ENCODE measurements at regions not wholly inside any gene's neighbourhood (a gene's known extent, or its start where the extent isn't known, plus 50 kb on each side); places are given as distances from the start of the nearest gene placed in this dataset.

DNA sequence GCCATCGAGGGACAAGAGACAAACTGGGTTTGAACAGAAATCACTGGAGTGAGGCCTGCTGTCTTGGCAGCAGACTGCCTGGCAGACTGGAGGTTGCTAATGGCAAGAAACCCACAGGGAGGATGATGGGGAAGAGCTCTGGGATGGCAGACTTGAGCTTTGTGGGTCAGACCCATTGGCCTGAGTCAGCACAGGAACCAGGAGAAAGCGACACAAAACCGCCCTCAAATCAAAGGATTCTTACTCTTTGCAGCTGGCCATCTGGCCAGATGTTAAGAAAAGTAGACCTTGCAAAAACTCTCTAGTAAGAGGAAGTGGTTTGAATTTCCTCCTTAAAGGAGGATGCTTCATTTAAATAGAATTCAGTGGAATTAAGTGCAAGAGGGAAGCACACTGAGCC is 195.2 kb upstream of the JUN start:
- peak; percentile 30 for DNase-seq

DNA sequence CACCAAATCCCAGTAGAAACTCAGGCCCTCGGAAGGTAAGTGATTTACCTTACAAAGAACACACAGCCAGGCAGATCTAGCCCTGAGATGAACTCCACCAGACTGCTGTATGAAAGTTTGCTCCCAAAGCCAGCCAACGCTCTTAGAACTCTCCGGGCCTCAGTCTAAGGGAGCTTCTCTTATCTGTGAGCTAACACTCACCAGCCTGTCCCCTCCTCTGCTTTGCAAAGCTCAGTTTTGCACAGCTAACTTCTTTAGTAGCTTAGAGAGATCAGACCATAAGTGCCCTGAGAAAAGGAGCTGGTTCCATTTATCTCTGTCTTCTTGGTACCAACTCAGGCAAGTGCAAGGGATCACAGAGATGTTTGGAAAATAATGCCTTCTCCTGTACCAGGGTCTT is 195.8 kb upstream of the JUN start:
- no peak for DNase-seq

DNA sequence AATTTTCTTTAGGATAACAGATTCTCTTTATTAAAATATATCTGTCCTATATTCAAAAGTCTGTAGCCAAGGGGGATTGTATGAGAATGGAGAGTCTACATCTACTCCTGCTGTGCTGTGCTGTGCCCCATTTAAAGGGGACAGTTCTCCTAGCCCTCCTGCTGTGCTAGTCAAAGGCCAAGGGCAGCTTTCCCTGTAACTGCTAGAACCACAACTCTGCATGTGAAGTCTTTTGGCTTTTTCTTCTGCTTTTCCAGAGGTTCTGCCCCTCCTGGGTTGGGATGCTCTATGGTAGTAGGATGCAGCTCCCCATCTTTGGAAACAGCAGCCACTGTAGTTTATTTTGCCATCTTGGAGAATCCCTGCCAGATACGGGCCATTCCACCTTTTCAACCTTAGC is 197.5 kb upstream of the JUN start:
- no peak for DNase-seq

DNA sequence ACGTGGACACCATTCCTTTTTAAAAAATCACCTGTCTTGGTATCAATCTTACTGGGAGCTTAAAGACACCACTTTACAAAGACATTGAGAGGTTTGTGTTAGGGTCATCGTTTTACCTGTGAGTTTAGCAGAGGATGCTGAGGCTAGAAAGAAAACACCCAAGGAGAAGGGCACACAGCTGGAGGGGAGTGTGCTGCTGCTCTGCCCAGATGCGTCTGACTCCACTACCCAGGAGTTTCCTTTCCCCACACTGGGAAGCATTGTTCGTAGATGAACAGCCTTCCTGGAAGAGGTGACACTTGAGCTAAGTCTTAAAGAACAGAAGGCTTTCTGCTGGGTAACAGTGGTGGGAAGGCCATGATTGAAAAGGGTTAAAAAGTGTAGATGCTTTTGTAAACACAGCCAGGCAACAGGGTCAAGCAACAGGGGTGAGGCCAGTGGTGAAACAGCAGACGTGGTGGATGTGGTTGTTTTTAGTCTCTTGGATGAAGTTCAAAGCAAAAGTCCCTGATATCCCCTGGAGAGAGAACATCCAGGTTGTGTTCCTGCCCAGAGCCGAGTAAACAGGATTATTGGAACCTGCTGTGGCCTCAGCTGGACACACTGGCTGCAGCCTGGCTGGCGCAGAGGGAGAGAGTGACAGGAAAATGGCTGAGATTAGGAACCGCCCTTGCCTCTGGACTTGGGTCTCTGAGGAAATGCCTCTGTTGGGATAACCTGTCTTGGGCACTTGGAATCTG is 198.6 kb upstream of the JUN start:
- peak; percentile 33 for DNase-seq

DNA sequence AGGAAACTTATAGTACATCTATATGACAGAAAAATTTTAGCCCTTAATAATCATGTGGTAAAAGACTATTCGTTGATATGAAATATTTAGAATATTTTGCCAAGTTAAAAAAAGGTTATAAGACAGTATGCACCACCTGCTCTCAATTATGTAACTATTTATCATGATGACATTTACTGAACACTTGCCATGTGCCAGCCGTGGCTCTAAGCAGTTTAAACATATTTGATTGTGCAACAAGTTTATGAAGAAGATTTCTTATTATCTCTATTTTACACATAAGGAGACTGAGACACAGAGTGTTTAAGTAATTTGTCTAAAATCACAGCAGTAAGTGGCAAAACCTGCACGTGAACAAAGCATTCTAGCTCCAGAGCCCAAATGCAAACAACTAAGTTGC is 199.3 kb upstream of the JUN start:
- no peak for DNase-seq

DNA sequence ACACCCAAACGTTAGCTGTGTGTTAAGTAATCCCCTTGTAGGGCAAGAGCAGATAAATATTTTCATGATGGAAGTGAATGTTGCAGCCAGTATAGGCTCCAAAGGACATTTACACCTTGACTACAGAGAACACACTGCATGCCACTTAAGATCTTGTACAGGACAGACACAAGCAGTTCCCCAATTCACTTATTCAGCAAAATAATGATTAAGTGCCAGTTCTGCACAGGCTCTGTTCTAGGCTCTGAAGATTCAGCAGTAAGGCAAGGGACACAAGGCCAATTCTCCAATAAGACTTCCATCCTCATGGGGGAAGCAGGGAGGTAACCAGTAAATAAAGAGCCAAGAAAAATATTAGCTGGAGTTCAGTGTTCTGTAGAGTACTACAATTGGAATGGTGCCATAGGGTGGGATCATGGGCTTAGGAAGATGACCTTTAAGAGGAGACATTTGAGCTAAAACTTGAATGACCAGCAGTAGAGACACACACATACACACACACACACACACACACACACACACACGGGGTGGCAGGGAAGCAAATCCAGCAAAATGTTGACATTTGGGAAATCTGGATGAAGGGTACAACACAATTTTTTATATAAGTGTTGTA is 199.9 kb upstream of the JUN start:
- DNase-seq = no peak

DNA sequence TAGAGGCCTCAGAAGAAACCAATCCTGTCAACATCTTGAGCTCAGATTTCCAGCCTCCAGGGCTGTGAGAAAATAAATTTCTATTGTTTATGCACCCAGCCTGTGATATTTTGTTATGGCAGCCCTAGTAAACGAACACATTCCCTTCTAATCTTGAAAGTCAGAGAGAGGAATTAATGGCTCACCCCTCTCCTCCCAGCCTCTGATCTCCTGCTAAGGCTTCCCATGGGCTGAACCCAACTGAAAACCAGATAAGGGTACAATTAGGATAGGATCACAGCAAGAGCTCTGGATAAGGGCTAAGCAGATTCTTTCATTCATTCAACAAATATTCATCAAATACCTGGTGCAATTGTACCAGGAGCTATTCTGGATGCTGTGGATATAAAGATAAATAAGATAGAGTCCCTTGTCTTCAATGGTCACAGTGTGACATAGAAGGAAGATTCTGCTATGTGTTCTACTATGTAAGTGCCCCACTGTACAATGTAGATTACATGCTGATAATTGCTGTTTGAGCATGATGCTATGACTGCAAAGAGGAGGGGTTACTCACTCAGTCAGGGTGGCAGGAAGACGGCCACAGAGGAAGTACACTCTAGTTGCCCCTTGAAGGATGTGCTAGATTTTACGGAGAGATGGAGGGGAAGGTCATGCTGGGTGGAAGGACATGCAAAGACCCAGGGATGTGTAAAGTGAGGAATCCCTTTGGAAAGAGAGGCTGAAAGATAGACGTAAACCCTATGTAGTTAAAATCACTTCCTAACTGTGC is 203.3 kb upstream of the JUN start:
- DNase-seq = no peak

DNA sequence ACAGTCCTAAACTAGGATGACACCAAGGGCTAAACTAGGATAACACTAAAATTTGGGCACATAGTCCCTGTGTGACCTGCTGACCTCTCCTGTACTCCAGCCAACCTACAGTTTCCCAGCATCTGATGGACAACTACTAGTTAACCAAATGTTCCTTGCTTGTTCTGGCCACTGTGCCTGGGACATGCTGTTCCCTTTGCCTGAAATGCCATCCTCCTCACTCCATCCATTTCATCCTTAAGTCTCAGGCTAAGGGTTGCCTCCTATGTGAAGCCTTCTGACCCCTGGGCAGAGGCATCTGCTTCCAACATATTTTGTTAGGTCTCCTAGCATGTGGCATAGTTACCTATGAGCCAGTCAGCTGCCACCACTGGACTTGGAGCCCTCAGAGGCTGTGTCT is 204.9 kb upstream of the JUN start:
- no peak for DNase-seq

DNA sequence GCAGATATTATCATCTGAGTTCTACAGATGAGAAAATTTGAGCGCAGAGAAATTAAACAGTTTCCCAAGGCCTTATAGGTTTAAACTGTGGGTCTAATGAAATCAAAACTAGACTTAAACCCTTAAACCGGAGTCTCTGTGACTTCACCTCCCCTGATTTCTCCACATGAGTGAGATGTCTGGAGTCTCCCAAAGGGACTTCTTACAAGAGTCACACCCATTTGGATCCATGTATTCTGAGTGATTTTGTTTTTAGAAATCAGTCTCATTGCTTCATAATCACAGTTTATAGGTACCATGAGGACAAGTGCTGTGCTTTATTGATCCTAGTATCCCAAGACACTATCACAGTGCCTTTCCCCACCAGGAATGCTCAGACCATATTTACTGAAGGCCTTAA is 206.0 kb upstream of the JUN start:
- DNase-seq = no peak

DNA sequence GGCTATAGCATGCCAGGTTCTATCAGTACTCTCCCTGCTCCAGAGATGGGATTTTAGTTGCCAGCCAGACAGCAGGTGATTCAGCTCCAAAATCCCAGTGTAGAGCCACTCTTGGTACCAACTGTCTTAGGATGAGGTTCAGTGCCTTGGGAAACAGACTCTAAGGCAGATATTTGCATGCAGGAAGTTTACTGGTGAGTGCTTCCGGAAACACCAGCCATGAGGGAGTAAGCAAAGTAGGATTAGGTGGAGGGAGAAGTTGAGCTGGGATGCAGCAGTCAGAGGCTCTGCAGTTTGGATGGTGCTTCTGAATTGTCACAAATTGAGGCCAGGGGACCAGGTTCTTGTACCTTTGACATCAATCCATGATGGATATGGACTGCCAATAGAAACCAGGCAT is 207.5 kb upstream of the JUN start:
- DNase-seq = no peak

DNA sequence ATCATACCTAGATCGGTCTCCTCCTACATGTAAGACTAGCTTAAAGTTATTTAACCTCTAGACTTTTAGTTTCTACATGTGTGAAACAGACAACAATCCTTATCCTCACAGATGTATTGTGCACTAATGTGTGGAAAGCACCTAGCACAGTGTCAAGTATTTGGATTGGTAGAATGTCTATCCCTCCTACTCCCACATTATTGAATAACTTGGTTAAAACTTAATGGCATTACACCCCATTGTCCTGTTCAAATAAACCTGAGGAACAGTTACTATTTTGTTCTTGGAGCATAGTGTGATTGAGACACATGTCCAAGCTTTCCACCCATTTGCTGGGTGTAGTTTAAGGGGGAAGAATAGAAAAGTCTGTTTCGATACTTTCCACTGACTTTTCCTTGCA is 208.8 kb upstream of the JUN start:
- no peak for DNase-seq

DNA sequence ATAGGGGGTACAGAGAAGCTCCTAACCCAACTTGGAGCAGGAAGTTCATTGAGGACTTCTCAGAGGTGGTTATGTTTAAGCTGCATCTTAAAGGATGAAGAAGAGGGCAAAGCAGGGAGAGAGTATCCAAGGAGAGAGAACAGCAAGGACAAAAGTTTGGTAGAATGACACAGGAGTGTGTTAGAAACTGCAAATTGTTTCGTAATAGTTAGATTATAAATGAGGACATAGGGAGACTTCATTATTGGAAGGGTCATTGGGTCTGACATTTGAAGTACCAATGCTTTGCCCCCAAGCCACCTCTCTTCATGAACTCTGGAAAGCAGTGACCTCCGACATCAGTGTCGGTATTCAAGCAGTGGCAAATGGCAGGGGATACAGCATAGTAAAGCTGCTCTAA is 209.6 kb upstream of the JUN start:
- DNase-seq = no peak

DNA sequence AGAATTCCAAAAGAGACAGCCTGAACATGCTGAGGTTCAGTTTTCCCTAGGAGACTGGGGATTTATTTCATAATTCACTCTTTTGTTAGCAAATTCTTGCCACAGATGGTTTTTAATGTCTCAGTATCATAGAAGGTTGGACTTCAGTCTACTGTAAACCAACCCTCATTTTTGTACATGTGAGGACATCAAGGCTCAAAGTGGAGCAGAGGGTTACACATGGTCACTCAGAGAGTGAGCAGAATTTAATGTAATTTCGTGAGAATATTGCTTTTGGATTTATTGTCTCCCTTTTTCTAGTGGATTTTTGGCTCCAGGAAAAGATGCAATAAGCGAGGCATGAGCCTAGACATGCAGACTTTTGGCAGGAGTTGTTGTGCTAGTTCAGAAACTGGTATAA is 210.8 kb upstream of the JUN start:
- DNase-seq = no peak

DNA sequence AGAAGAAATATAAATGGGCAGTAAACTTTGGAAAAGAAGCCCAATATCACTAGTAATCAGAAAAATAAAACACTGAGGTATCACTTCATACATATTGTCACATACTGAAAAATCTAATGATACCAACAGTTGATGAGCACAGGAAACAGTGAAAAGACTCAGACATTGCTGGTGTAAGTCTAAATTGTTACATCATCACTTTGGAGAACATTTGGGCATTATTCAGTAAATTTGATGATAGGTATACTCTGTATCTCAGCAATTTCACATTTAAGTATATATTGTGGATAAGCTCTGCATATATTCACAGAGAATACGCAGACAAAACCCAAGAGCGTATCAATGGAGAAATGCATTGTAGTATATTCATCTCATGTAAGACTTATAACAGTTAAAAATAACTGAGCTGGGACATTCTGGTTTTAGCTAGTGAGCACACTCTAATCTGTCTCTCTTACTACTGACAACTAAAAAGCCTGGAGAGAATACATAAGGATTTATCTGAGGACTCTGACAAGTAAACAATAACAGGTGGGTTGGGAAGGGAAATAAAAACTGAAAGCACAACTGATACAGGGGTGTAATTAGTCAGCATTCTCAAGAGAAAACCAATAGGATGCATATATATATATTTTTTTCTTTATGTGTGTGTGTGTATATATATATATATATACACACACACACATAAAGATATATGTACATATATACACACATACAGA is 212.7 kb upstream of the JUN start:
- no peak for DNase-seq

DNA sequence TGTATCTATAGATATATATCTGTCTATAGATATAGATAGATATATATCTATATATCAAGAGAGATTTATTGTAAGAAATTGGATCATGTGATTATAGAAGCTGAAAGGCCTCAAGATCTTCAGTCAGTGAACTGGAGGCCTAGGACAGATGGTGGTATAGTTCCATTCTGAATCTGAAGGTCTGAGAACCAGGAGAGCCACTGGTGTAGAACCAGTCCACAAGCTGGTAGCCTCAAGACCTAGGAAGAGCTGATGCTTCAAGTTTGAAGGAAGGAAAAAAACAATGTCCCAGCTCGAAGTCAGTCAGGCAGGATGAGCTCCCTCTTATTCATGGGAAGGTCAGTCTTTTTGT is 213.2 kb upstream of the JUN start:
- no peak for DNase-seq

DNA sequence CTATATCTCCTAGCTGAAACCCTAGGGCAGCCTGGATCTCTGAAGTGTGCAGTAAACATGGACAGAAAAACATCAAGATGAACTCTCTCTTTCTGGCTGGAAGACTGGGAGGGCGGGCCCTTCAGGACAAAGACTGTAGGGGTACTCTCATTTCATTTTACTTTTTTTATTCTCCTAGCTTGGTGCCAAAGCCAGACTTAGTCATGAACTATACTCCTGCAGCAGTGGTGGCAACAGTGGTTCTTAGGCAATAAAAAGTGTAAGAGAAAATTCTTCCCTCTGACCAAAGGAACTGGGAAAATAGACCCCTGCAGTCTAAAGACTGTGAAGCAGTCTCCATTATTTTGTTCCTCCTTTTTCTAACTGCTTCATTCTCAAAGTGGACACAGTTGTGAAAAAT is 213.8 kb upstream of the JUN start:
- DNase-seq = no peak

DNA sequence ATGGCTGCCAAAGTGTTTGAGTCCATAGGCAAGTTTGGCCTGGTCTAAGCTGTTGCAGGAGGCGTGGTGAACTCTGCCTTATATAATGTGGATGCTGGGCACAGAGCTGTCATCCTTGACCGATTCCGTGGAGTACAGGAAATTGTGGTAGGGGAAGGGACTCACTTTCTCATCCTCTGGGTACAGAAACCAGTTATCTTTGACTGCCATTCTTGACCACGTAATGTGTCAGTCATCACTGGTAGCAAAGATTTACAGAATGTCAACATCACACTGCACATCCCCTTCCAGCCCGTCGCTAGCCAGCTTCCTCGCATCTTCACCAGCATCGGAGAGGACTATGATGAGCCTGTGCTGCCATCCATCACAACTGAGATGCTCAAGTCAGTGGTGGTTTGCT is 215.8 kb upstream of the JUN start:
- no peak for DNase-seq

DNA sequence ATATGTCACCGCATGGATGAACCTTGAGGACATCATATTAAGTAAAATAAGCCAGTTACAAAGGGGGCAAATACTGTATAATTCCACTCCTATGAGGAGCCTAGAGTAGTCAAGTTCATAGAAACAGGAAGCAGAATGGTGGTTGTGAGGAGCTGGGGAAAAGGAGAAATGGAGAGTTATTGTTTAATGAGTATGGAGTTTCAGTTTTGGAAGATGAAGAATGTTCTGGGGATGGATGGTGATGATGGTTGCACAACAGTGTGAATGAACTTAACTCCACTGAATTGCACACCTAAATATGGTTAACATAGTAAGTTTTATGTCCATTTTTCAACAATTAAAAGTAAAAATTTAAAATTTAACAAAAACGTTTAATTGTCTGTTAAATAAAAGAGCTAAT is 220.9 kb upstream of the JUN start:
- no peak for DNase-seq

DNA sequence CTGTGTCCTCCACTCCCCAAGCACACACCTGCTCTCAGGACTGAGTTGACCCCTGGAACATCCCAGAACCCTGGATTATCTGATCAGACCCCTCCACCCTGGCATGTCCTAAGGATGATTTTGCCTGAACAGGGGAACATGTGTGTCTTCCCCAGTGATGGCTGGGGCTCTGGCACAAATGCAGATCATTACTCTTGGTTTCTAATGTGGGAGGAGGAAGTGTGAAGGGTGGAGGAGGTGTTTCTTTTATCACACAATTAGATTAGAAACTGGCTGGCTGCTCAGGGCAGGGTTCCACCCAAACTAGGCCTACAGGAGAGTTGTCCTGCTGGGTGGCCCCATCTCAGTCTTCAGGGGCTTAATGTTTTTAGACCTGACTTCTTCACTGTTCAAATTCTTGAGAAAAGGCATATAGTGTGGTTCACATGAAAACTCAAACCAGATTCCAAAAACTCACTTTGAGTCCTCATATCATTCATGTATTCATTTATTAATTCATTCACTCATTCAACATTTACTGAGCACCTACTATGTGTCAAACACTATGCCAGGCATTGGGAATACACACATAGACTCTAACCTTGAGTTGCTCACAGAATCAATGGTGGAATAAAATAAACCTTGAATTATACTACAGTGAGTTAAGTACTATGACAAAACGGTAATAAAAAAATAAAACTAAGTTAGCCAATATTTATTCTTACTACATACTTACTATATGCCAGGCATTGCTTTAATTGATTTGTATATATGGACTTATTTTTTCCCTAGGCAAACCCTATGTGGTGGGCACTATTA is 221.8 kb upstream of the JUN start:
- DNase-seq = no peak

DNA sequence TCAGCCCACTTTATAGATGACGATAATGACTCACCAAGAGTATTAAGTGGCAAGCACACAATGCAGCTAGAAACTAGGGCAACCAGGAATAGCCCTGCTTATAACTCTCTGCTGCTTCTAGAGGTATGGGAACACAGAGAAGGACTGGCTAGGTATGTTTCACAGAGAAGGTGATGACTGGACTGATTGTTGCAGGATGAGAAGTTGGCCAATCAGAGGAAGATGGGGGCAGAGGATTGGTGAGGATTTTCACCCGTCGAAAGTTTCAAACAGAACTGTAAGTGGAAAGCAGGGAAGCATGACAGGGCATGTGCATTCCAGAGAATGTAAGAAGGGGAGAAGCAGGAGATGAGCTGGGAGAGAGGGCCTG is 222.4 kb upstream of the JUN start:
- DNase-seq = no peak

DNA sequence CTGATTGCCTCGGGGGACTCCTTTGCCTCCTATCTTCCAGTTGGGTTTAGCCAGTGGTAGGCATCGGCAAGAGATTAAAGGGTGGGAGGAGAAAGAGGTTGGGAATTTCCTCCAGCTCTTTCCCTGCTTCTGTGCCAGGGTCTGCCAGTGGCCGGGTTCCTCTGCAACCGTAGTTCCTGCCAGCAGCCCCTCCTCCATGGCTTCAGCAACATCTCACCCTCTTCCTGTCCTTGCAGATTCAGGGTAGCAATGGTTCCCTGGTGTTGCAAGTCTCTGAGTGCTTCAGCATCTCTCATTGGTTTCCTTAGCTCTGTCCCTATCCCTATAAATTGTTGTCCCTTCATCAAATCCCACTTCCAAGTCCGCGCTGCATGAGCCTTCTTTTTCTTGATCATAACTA is 223.1 kb upstream of the JUN start:
- no peak for DNase-seq

DNA sequence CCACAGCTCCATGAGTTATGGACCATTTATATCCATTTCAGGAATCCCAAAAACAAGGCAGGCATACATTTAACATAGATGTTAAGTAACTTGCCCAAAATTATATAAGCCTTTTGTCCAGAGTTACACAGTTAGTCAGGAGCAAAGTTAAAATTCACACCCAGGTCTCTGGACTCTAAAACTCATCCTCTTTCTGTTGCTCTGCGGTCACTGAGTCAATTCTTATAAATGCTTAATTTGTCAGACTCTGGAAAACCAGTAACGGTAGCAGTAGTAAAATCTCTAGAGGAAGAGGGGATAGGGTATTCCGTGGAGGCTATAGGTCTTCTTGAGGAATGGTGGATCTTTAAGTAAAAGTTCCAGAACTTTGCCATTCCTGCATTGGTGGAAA is 223.6 kb upstream of the JUN start:
- no peak for DNase-seq
